ENCODE measurements at regions not wholly inside any gene's neighbourhood (a gene's known extent, or its start where the extent isn't known, plus 50 kb on each side); places are given as distances from the start of the nearest gene placed in this dataset.

GRCh38 chr3:87120236-87120635, 106.9 kb upstream of the CHMP2B start:
- Histone ChIP-seq H3K27ac (ENCODE audit: low read depth) (no peak overlapping the region), H2AFZ (peak overlapping the region; percentile 38; the same call in 1 of the 2 replicates), H3K4me3 (no peak overlapping the region), H3K79me2 (replicated peaks; ENCODE audit: insufficient read depth) (no peaks in the 10 kb centered on the region), H3K4me1 (ENCODE audit: insufficient read depth) (peaks cover 10% of the 10 kb centered on the region; the same call in 1 of the 2 replicates), H3F3A (replicated peaks; ENCODE audit: low read depth) (no peaks in the 10 kb centered on the region), H3K4me2 (no peak overlapping the region), H3K36me3 (ENCODE audit: insufficient read depth) (no peaks in the 10 kb centered on the region), H3K27me3 (ENCODE audit: insufficient read depth) (no peaks in the 10 kb centered on the region), H4K20me1 (replicated peaks; ENCODE audit: insufficient read depth) (no peaks in the 10 kb centered on the region), H3K9me2 (ENCODE audit: insufficient read depth) (no peaks in the 10 kb centered on the region)
- no peak overlapping the region for H3K4me3 Mint-ChIP-seq
- TF ChIP-seq, protein P1, sequence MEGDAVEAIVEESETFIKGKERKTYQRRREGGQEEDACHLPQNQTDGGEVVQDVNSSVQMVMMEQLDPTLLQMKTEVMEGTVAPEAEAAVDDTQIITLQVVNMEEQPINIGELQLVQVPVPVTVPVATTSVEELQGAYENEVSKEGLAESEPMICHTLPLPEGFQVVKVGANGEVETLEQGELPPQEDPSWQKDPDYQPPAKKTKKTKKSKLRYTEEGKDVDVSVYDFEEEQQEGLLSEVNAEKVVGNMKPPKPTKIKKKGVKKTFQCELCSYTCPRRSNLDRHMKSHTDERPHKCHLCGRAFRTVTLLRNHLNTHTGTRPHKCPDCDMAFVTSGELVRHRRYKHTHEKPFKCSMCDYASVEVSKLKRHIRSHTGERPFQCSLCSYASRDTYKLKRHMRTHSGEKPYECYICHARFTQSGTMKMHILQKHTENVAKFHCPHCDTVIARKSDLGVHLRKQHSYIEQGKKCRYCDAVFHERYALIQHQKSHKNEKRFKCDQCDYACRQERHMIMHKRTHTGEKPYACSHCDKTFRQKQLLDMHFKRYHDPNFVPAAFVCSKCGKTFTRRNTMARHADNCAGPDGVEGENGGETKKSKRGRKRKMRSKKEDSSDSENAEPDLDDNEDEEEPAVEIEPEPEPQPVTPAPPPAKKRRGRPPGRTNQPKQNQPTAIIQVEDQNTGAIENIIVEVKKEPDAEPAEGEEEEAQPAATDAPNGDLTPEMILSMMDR (conservative IDR thresholded peaks at IDR 0.05; ENCODE audit: low read depth in 2 of 2): no peak
- TF ChIP-seq EZH2phosphoT487 (IDR thresholded peaks at IDR 0.05; ENCODE audit: unreplicated experiment): no peak
- no peak for TF ChIP-seq ETS1 (IDR thresholded peaks at IDR 0.05)
- no peak for TF ChIP-seq CREB1 (CRISPR knock-in tag; IDR thresholded peaks at IDR 0.05; ENCODE audit: low read depth)
- TF ChIP-seq ZNF114 (CRISPR knock-in tag; IDR thresholded peaks at IDR 0.05): no peak
- no peak for TF ChIP-seq ZNF331 (CRISPR knock-in tag; IDR thresholded peaks at IDR 0.05; ENCODE audit: low read depth)
- no peak for TF ChIP-seq REST (IDR thresholded peaks at IDR 0.05; ENCODE audit: unreplicated experiment)
- TF ChIP-seq NANOG (IDR thresholded peaks at IDR 0.05; ENCODE audit: borderline replicate concordance): no peak
- no peak for TF ChIP-seq EZH2 (IDR thresholded peaks at IDR 0.05; ENCODE audit: low read depth, unreplicated experiment)
- TF ChIP-seq, protein P2, sequence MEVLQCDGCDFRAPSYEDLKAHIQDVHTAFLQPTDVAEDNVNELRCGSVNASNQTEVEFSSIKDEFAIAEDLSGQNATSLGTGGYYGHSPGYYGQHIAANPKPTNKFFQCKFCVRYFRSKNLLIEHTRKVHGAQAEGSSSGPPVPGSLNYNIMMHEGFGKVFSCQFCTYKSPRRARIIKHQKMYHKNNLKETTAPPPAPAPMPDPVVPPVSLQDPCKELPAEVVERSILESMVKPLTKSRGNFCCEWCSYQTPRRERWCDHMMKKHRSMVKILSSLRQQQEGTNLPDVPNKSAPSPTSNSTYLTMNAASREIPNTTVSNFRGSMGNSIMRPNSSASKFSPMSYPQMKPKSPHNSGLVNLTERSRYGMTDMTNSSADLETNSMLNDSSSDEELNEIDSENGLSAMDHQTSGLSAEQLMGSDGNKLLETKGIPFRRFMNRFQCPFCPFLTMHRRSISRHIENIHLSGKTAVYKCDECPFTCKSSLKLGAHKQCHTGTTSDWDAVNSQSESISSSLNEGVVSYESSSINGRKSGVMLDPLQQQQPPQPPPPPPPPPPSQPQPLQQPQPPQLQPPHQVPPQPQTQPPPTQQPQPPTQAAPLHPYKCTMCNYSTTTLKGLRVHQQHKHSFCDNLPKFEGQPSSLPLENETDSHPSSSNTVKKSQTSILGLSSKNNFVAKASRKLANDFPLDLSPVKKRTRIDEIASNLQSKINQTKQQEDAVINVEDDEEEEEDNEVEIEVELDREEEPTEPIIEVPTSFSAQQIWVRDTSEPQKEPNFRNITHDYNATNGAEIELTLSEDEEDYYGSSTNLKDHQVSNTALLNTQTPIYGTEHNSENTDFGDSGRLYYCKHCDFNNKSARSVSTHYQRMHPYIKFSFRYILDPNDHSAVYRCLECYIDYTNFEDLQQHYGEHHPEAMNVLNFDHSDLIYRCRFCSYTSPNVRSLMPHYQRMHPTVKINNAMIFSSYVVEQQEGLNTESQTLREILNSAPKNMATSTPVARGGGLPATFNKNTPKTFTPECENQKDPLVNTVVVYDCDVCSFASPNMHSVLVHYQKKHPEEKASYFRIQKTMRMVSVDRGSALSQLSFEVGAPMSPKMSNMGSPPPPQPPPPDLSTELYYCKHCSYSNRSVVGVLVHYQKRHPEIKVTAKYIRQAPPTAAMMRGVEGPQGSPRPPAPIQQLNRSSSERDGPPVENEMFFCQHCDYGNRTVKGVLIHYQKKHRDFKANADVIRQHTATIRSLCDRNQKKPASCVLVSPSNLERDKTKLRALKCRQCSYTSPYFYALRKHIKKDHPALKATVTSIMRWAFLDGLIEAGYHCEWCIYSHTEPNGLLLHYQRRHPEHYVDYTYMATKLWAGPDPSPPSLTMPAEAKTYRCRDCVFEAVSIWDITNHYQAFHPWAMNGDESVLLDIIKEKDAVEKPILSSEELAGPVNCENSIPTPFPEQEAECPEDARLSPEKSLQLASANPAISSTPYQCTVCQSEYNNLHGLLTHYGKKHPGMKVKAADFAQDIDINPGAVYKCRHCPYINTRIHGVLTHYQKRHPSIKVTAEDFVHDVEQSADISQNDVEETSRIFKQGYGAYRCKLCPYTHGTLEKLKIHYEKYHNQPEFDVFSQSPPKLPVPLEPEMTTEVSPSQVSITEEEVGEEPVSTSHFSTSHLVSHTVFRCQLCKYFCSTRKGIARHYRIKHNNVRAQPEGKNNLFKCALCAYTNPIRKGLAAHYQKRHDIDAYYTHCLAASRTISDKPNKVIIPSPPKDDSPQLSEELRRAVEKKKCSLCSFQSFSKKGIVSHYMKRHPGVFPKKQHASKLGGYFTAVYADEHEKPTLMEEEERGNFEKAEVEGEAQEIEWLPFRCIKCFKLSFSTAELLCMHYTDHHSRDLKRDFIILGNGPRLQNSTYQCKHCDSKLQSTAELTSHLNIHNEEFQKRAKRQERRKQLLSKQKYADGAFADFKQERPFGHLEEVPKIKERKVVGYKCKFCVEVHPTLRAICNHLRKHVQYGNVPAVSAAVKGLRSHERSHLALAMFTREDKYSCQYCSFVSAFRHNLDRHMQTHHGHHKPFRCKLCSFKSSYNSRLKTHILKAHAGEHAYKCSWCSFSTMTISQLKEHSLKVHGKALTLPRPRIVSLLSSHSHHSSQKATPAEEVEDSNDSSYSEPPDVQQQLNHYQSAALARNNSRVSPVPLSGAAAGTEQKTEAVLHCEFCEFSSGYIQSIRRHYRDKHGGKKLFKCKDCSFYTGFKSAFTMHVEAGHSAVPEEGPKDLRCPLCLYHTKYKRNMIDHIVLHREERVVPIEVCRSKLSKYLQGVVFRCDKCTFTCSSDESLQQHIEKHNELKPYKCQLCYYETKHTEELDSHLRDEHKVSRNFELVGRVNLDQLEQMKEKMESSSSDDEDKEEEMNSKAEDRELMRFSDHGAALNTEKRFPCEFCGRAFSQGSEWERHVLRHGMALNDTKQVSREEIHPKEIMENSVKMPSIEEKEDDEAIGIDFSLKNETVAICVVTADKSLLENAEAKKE (CRISPR knock-in tag; IDR thresholded peaks at IDR 0.05): no peak
- TF ChIP-seq STAT1 (IDR thresholded peaks at IDR 0.05; ENCODE audit: unreplicated experiment): no peak
- TF ChIP-seq JUNB (IDR thresholded peaks at IDR 0.05; ENCODE audit: unreplicated experiment): no peak
- TF ChIP-seq POLR2AphosphoS5 (IDR thresholded peaks at IDR 0.05; ENCODE audit: low read depth): no peak
- DNase-seq (ENCODE audit: low spot score) (no peak), ATAC-seq (no peak)
- H3K36me3 Mint-ChIP-seq (ENCODE audit: low read depth): no peaks in the 10 kb centered on the region
- H3K27ac Mint-ChIP-seq: no peak overlapping the region
- H3K4me1 Mint-ChIP-seq: peaks cover 17% of the 10 kb centered on the region; the same call in 2 of the 3 replicates
- no peaks in the 10 kb centered on the region; the same call in 2 of the 3 replicates for H3K9me3 Mint-ChIP-seq
- H3K27me3 Mint-ChIP-seq (ENCODE audit: insufficient read depth, low read depth, poor library complexity): no peaks in the 10 kb centered on the region
